A673 (cell line): ENCODE measurements at regions not wholly inside any gene's neighbourhood (a gene's known extent, or its start where the extent isn't known, plus 50 kb on each side); places are given as distances from the start of the nearest gene placed in this dataset.

Experiments used
- BruUV-seq: library from RNA; stranded (reverse); fragments of 400-500 nt; replicated peaks from 2 replicates; lab custom pipeline; 2021; lab: Mats Ljungman, UMichigan
- CTCF ChIA-PET: fragments of 300-600 bp; sonication (Branson Sonifier 250); formaldehyde crosslinking; loops from one replicate; lab custom pipeline; 2022; ENCODE audit warnings: antibody characterized with exemption; lab: Charles Lee
- POLR2A ChIA-PET: fragments of 300-600 bp; sonication (Branson Sonifier 250); formaldehyde crosslinking; loops from one replicate; lab custom pipeline; 2022; ENCODE audit warnings: antibody characterized with exemption; ENCODE audit not compliant: low non-redundant PET; lab: Charles Lee
- DNase-seq: peaks from one replicate; pipeline ENCODE4 v3.0.0-alpha.2; 2015; ENCODE audit warnings: low spot score
- H3K27ac ChIP-seq: fragments of 200-600 bp; sonication (generic); 2 replicates; pipeline ENCODE4 v1.5.1; 2016; ENCODE audit warnings: mixed run types, low read depth, mild to moderate bottlenecking, mixed read lengths, antibody characterized with exemption, low read length; ENCODE audit not compliant: poor library complexity, severe bottlenecking
- H3K27me3 ChIP-seq: fragments of 200-600 bp; sonication (generic); replicated peaks from 2 replicates; pipeline ENCODE4 v1.6.1; 2017; ENCODE audit warnings: mixed run types, low read depth, mild to moderate bottlenecking, mixed read lengths, antibody characterized with exemption, low read length; ENCODE audit not compliant: insufficient read depth, poor library complexity
- H3K36me3 ChIP-seq: fragments of 200-600 bp; sonication (generic); 2 replicates; pipeline ENCODE4 v1.6.1; 2016; ENCODE audit warnings: mixed run types, mild to moderate bottlenecking, mixed read lengths, antibody characterized with exemption, low read length; ENCODE audit not compliant: insufficient read depth, poor library complexity, severe bottlenecking
- H3K4me1 ChIP-seq: fragments of 200-600 bp; sonication (generic); 2 replicates; pipeline ENCODE4 v1.6.1; 2017; ENCODE audit warnings: mixed run types, mild to moderate bottlenecking, mixed read lengths, antibody characterized with exemption, low read length; ENCODE audit not compliant: insufficient read depth, poor library complexity, severe bottlenecking
- H3K4me3 ChIP-seq: fragments of 200-600 bp; sonication (generic); 2 replicates; pipeline ENCODE4 v1.5.1; 2016; ENCODE audit warnings: low read depth, mixed run types, mild to moderate bottlenecking, mixed read lengths, low read length; ENCODE audit not compliant: poor library complexity, severe bottlenecking
- H3K9me3 ChIP-seq: fragments of 200-600 bp; sonication (generic); 2 replicates; pipeline ENCODE4 v1.6.1; 2016; ENCODE audit warnings: mixed run types, low read depth, mild to moderate bottlenecking, mixed read lengths, antibody characterized with exemption, low read length; ENCODE audit not compliant: poor library complexity, severe bottlenecking
- CTCF ChIP-seq: fragments of 300-800, 200-600 bp; sonication (generic); conservative IDR thresholded peaks from 2 replicates; pipeline ENCODE4 v1.5.1; 2017; ENCODE audit warnings: low read depth, mild to moderate bottlenecking, antibody characterized with exemption, low read length, moderate library complexity, mixed read lengths
- EZH2 ChIP-seq: fragments of 200-600 bp; sonication (generic); IDR thresholded peaks from 2 replicates; pipeline ENCODE4 v1.6.1; 2017; ENCODE audit warnings: borderline replicate concordance, low read depth, mild to moderate bottlenecking, mixed read lengths, antibody characterized with exemption, low read length; ENCODE audit not compliant: poor library complexity, severe bottlenecking
- intact Hi-C: fragments of 100-400 bp; cut with micrococcal nuclease; formaldehyde crosslinking; loops from one replicate; pipeline ENCODE4 v1.10.0; 2022; ENCODE audit not compliant: unreplicated experiment

DNA sequence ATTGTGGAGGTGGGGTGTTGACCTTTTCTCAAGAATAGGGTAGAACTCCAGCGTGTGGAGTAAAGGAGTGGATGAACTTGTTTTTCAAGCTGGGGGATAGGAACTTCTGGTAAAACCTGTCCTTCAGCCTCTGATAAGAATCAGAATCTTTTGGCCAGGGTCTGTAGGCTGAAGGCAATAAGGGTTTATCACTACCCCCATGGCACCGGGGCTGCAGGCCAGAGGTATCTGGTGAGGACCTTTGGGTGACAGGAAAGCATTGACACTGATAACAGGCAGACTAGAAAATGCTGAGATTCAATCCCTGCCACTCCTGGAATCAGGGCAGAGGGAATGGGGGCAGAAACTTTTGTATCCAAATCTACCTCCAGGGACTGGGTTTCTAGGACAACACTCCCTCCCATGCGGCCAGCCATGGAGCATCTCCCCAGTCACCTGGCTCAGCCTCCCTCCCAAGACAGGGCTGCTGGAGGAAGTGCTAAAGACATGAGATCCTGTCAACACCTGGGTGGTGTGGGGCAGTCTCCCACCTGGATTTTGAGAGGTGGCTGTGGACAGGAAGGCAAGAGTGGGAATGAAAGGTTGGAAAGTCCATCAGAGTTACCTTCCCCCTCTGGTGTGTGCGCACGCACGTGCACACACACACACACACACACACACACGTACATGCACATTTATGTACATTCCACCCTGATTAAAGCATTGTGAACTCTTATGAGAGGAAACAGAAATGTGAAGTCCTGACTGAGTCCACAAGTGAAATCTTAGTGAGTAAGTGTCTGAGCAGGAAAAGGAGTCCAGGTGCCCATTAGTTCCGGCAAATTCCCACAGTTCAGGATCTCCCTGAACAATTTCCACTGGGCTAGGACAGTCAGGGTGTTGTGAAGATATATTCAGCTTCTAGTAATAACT is 53.1 kb upstream of the MARCHF10 start:
- no peaks in the 10 kb centered on the region for H3K4me1 ChIP-seq
- TF ChIP-seq EZH2 (no peak), CTCF (no peak)
- no peak for DNase-seq
- H3K9me3 ChIP-seq = no peaks in the 10 kb centered on the region
- intact Hi-C loops = no loop called here
- peaks cover 1% of the 10 kb centered on the region for H3K27me3 ChIP-seq
- CTCF ChIA-PET = no interaction called here
- H3K4me3 ChIP-seq = no peak overlapping the region
- no peak overlapping the region for H3K27ac ChIP-seq
- POLR2A ChIA-PET = no interaction called here
- no TSS peak for BruUV-seq
- H3K36me3 ChIP-seq = no peaks in the 10 kb centered on the region

DNA sequence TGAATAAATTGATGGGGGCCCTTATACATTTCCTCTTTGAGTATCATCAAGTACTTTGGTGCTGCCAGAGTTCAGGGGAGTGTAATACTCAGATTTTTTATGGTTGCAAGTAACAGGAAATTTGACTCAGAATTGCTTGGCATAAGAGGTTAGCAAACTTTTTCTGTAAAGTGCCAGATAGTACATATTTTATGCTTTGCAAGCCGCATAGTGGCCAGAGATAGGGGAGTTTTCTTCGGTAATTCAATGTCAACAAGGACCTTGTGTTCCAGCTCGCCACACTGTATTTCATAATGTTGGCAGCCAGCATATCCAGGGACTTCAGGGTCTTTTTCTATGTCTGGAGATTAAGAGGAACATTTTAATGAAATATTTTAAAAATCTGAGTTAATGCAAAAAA is 51.0 kb upstream of the MARCHF10 start:
- intact Hi-C loops = no loop called here
- no peak for DNase-seq
- Histone ChIP-seq H3K4me1 (no peaks in the 10 kb centered on the region), H3K27ac (no peak overlapping the region), H3K36me3 (no peaks in the 10 kb centered on the region), H3K4me3 (no peak overlapping the region), H3K27me3 (no peaks in the 10 kb centered on the region), H3K9me3 (no peaks in the 10 kb centered on the region)
- no peak for TF ChIP-seq EZH2
- TF ChIP-seq CTCF = no peak
- POLR2A ChIA-PET = interaction anchor here (0.7 kb wide), 1 partner anchor 389 kb away, joined by 6 read pairs; no protein-coding TSS in a partner anchor
- BruUV-seq = no TSS peak
- CTCF ChIA-PET = no interaction called here
